Endodermal cell (in vitro differentiated cells): ENCODE measurements at regions not wholly inside any gene's neighbourhood (a gene's known extent, or its start where the extent isn't known, plus 50 kb on each side); places are given as distances from the start of the nearest gene placed in this dataset.

Source experiments
- DNase-seq: peaks from one replicate; pipeline ENCODE4 v3.0.0-alpha.2; 2017
- H3K27ac ChIP-seq: 2 replicates; pipeline ENCODE4 v1.5.1; 2013; ENCODE audit warnings: mild to moderate bottlenecking, low read depth, low read length, moderate library complexity
- H3K27me3 ChIP-seq: 2 replicates; pipeline ENCODE4 v1.6.1; 2013; ENCODE audit warnings: mild to moderate bottlenecking, low read length, moderate library complexity; ENCODE audit not compliant: insufficient read depth, control insufficient read depth, poor library complexity, severe bottlenecking
- H3K36me3 ChIP-seq: 2 replicates; pipeline ENCODE4 v1.7.0; 2013; ENCODE audit warnings: mild to moderate bottlenecking, low read length, moderate library complexity; ENCODE audit not compliant: control insufficient read depth, insufficient read depth
- H3K4me1 ChIP-seq: one replicate; pipeline ENCODE4 v1.7.0; 2013; ENCODE audit warnings: low read length; ENCODE audit not compliant: control insufficient read depth, insufficient read depth
- H3K4me3 ChIP-seq: 2 replicates; pipeline ENCODE4 v1.5.1; 2013; ENCODE audit warnings: mild to moderate bottlenecking, low read length, moderate library complexity
- H3K9ac ChIP-seq: 2 replicates; pipeline ENCODE4 v1.6.1; 2013; ENCODE audit warnings: mild to moderate bottlenecking, low read length, moderate library complexity; ENCODE audit not compliant: poor library complexity, severe bottlenecking; ENCODE audit errors: extremely low read depth
- H3K9me3 ChIP-seq: 2 replicates; pipeline ENCODE4 v1.6.1; 2013; ENCODE audit warnings: mild to moderate bottlenecking, low read length, moderate library complexity; ENCODE audit not compliant: control insufficient read depth
- H3K27ac Mint-ChIP-seq: 2 replicates; pipeline ENCODE4 v1.8.0; 2020; ENCODE audit warnings: mixed read lengths
- H3K27me3 Mint-ChIP-seq: 2 replicates; pipeline ENCODE4 v1.8.0; 2021; ENCODE audit warnings: mild to moderate bottlenecking, mixed read lengths; ENCODE audit not compliant: insufficient read depth
- H3K36me3 Mint-ChIP-seq: 2 replicates; pipeline ENCODE4 v1.8.0; 2020; ENCODE audit warnings: low read depth, mixed read lengths
- H3K4me1 Mint-ChIP-seq: 2 replicates; pipeline ENCODE4 v1.8.0; 2020; ENCODE audit warnings: mixed read lengths
- H3K4me3 Mint-ChIP-seq: 2 replicates; pipeline ENCODE4 v1.8.0; 2020; ENCODE audit warnings: mild to moderate bottlenecking, moderate library complexity, mixed read lengths
- H3K9me3 Mint-ChIP-seq: 2 replicates; pipeline ENCODE4 v1.8.0; 2020; ENCODE audit warnings: mild to moderate bottlenecking, mixed read lengths
- CTCF ChIP-seq: fragments of 200-600 bp; sonication (generic); conservative IDR thresholded peaks from 2 replicates; pipeline ENCODE4 v1.5.0; 2021; ENCODE audit warnings: antibody characterized with exemption, mild to moderate bottlenecking
- WGBS, 2 experiments: methylation state at CpG; one replicate each; pipeline versions ENCODE4 v1.1.5 to v1.1.7; 2013; ENCODE audit warnings: missing lambda C conversion rate in 2 of 2, mixed read lengths in 1 of 2; ENCODE audit not compliant: insufficient coverage in 1 of 2, insufficient read length in 1 of 2; 5-methylcytosine and 5-hydroxymethylcytosine counted together

GRCh38 chr4:149145803-149146202 lies 669.8 kb downstream of the IQCM start:
- Histone ChIP-seq H3K27ac (no peak overlapping the region), H3K36me3 (no peaks in the 10 kb centered on the region), H3K27me3 (no peaks in the 10 kb centered on the region), H3K4me3 (no peak overlapping the region), H3K4me1 (no peaks in the 10 kb centered on the region), H3K9ac (no peak overlapping the region), H3K9me3 (no peaks in the 10 kb centered on the region)
- TF ChIP-seq CTCF: no peak
- H3K27me3 Mint-ChIP-seq: no peaks in the 10 kb centered on the region
- H3K4me3 Mint-ChIP-seq: no peak overlapping the region
- DNase-seq: no peak
- no peaks in the 10 kb centered on the region for H3K4me1 Mint-ChIP-seq
- 85 to 100% methylated on average over 1 to 2 of the region's 2 CpGs for WGBS, 2 experiments
- H3K9me3 Mint-ChIP-seq: no peaks in the 10 kb centered on the region
- no peaks in the 10 kb centered on the region for H3K36me3 Mint-ChIP-seq
- no peak overlapping the region for H3K27ac Mint-ChIP-seq

- 84 to 90% methylated on average over 1 of the region's 1 CpG for WGBS, 2 experiments
- H3K9me3 ChIP-seq: no peaks in the 10 kb centered on the region
- H3K4me1 Mint-ChIP-seq: peaks cover 8% of the 10 kb centered on the region
Observed at GRCh38 chr4:149144060-149144459, 671.6 kb downstream of the IQCM start.

GRCh38 chr4:149141391-149141790 lies 674.3 kb downstream of the IQCM start:
- WGBS, 2 experiments: 95% methylated on average over 2 of the region's 2 CpGs; no CpG with 5 or more reads in 1 of the 2 experiments
- no peak overlapping the region for H3K27ac ChIP-seq
- no peak overlapping the region for H3K27ac Mint-ChIP-seq

More at GRCh38 chr4:149144060-149144459, 671.6 kb downstream of the IQCM start:
- Mint-ChIP-seq H3K27me3 (no peaks in the 10 kb centered on the region), H3K9me3 (no peaks in the 10 kb centered on the region), H3K27ac (no peak overlapping the region), H3K4me3 (no peak overlapping the region), H3K36me3 (no peaks in the 10 kb centered on the region)
- no peak for TF ChIP-seq CTCF
- Histone ChIP-seq H3K9ac (no peak overlapping the region), H3K4me3 (no peak overlapping the region), H3K27ac (no peak overlapping the region), H3K27me3 (no peaks in the 10 kb centered on the region), H3K4me1 (no peaks in the 10 kb centered on the region), H3K36me3 (no peaks in the 10 kb centered on the region)
- DNase-seq: no peak

More at GRCh38 chr4:149141391-149141790, 674.3 kb downstream of the IQCM start:
- Histone ChIP-seq H3K9ac (no peak overlapping the region), H3K9me3 (no peaks in the 10 kb centered on the region), H3K36me3 (no peaks in the 10 kb centered on the region), H3K4me3 (no peak overlapping the region), H3K27me3 (no peaks in the 10 kb centered on the region), H3K4me1 (no peaks in the 10 kb centered on the region)
- Mint-ChIP-seq H3K27me3 (no peaks in the 10 kb centered on the region), H3K9me3 (no peaks in the 10 kb centered on the region), H3K4me1 (peaks cover 8% of the 10 kb centered on the region), H3K36me3 (no peaks in the 10 kb centered on the region), H3K4me3 (no peak overlapping the region)
- no peak for DNase-seq
- TF ChIP-seq CTCF: no peak
